ENCODE measurements at regions not wholly inside any gene's neighbourhood (a gene's known extent, or its start where the extent isn't known, plus 50 kb on each side); places are given as distances from the start of the nearest gene placed in this dataset.

GRCh38 chr9:7479300-7479699, 320.3 kb downstream of the DMAC1 start:
- H3K4me2 ChIP-seq (ENCODE audit: low read length), result no peak overlapping the region
- no peaks in the 10 kb centered on the region for H3K9me3 ChIP-seq (ENCODE audit: insufficient read depth, low read depth, low read length)
- H2BK12ac ChIP-seq (ENCODE audit: low read length), result no peak overlapping the region
- H3K27me3 ChIP-seq (ENCODE audit: insufficient read depth, low read length), result no peaks in the 10 kb centered on the region
- no peak overlapping the region for H2BK5ac ChIP-seq (ENCODE audit: low read depth, low read length, poor library complexity)
- no peaks in the 10 kb centered on the region for H3K36me3 ChIP-seq (ENCODE audit: control insufficient read depth in 1 of 2, insufficient read depth in 2 of 2, low read length in 2 of 2)
- H4K91ac ChIP-seq (ENCODE audit: low read depth, low read length), result no peak overlapping the region
- H2AFZ ChIP-seq (ENCODE audit: insufficient read depth, low read length, poor library complexity), result no peak overlapping the region
- no peak overlapping the region for H2AK5ac ChIP-seq (ENCODE audit: low read length)
- no peak overlapping the region for H3K23ac ChIP-seq (ENCODE audit: low read length)
- H3K4ac ChIP-seq (ENCODE audit: low read depth, low read length), result no peak overlapping the region
- H3K4me3 ChIP-seq (ENCODE audit: low read depth, low read length), result no peak overlapping the region
- no peak for DNase-seq
- no peaks in the 10 kb centered on the region for H3K79me2 ChIP-seq (ENCODE audit: control insufficient read depth, insufficient read depth, low read length, poor library complexity)
- no peak overlapping the region for H4K12ac ChIP-seq (ENCODE audit: low read depth, low read length)
- no peaks in the 10 kb centered on the region for H3K79me1 ChIP-seq (ENCODE audit: low read length)
- H3K4me1 ChIP-seq (ENCODE audit: control insufficient read depth in 1 of 2, insufficient read depth in 2 of 2, low read length in 2 of 2), result no peaks in the 10 kb centered on the region
- H4K8ac ChIP-seq (ENCODE audit: low read depth, low read length), result no peak overlapping the region
- no peak overlapping the region for H3K18ac ChIP-seq (ENCODE audit: low read length)
- no CpG with 5 or more reads among the region's 4 CpGs for WGBS (ENCODE audit: extremely low coverage, insufficient coverage, insufficient read length)
- no peak overlapping the region for H2BK120ac ChIP-seq (ENCODE audit: insufficient read depth, low read length, poor library complexity)
- H3K27ac ChIP-seq (ENCODE audit: low read depth, low read length), result no peak overlapping the region
- no peak overlapping the region for H3K9ac ChIP-seq (ENCODE audit: low read length)
- H3K14ac ChIP-seq (ENCODE audit: low read length), result no peak overlapping the region

DNA sequence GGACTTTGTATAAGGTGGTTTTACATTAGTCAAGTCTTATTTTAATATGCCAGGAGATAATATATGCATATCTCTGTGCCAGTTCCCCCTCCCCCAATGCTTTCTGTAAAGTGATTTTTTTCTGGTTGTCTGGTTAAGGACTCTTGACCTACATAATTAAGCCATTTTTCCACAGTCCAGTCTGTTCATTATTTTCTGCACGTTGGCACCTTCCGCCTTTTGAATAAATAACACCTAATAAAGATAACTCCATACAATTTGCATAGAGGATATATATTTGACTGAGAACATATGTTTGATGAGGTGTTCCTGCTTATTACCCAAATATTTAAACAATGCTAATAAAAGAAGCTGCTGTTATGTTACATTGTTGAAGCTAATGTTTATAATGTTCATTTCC, 320.9 kb downstream of the DMAC1 start:
- Histone ChIP-seq H3K79me2 (ENCODE audit: control insufficient read depth, insufficient read depth, low read length, poor library complexity) (no peaks in the 10 kb centered on the region), H2AK5ac (ENCODE audit: low read length) (no peak overlapping the region), H2BK12ac (ENCODE audit: low read length) (no peak overlapping the region), H3K27ac (ENCODE audit: low read depth, low read length) (no peak overlapping the region), H2AFZ (ENCODE audit: insufficient read depth, low read length, poor library complexity) (no peak overlapping the region), H3K4me2 (ENCODE audit: low read length) (no peak overlapping the region), H3K4me3 (ENCODE audit: low read depth, low read length) (no peak overlapping the region), H3K4ac (ENCODE audit: low read depth, low read length) (no peak overlapping the region), H4K8ac (ENCODE audit: low read depth, low read length) (no peak overlapping the region), H3K36me3 (ENCODE audit: control insufficient read depth in 1 of 2, insufficient read depth in 2 of 2, low read length in 2 of 2) (no peaks in the 10 kb centered on the region), H2BK5ac (ENCODE audit: low read depth, low read length, poor library complexity) (no peak overlapping the region), H2BK120ac (ENCODE audit: insufficient read depth, low read length, poor library complexity) (no peak overlapping the region), H3K18ac (ENCODE audit: low read length) (no peak overlapping the region), H3K27me3 (ENCODE audit: insufficient read depth, low read length) (no peaks in the 10 kb centered on the region), H3K9ac (ENCODE audit: low read length) (no peak overlapping the region), H4K91ac (ENCODE audit: low read depth, low read length) (no peak overlapping the region), H4K12ac (ENCODE audit: low read depth, low read length) (no peak overlapping the region), H3K23ac (ENCODE audit: low read length) (no peak overlapping the region), H3K14ac (ENCODE audit: low read length) (no peak overlapping the region), H3K9me3 (ENCODE audit: insufficient read depth, low read depth, low read length) (no peaks in the 10 kb centered on the region), H3K4me1 (ENCODE audit: control insufficient read depth in 1 of 2, insufficient read depth in 2 of 2, low read length in 2 of 2) (no peaks in the 10 kb centered on the region), H3K79me1 (ENCODE audit: low read length) (no peaks in the 10 kb centered on the region)
- no CpG with 5 or more reads among the region's 2 CpGs for WGBS (ENCODE audit: extremely low coverage, insufficient coverage, insufficient read length)
- no peak for DNase-seq

DNA sequence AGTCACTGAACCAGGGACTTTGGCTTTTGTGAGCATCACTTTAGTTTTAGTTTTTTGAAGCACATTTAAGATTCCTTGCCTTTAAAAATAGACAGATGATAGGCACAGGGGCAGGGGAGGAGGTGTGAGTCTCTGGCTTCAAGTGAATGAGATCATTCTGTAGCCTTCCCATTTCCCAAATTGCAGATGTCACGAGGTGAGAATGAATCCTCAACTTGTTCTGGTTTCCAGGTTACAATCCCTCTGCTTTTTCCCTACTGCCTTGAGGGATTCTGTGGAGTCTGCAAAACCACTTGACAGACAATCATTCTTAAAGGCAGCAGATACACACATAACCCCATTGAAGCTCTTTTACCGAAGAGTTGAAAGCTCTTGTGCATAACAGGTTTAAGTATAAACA, 332.4 kb downstream of the DMAC1 start:
- H2BK12ac ChIP-seq (ENCODE audit: low read length), result no peak overlapping the region
- no peaks in the 10 kb centered on the region for H3K4me1 ChIP-seq (ENCODE audit: control insufficient read depth in 1 of 2, insufficient read depth in 2 of 2, low read length in 2 of 2)
- no peak overlapping the region for H3K27ac ChIP-seq (ENCODE audit: low read depth, low read length)
- H3K4me3 ChIP-seq (ENCODE audit: low read depth, low read length), result no peak overlapping the region
- H3K79me2 ChIP-seq (ENCODE audit: control insufficient read depth, insufficient read depth, low read length, poor library complexity), result no peaks in the 10 kb centered on the region
- H2AFZ ChIP-seq (ENCODE audit: insufficient read depth, low read length, poor library complexity), result no peak overlapping the region
- no peak overlapping the region for H2AK5ac ChIP-seq (ENCODE audit: low read length)
- no peak overlapping the region for H2BK5ac ChIP-seq (ENCODE audit: low read depth, low read length, poor library complexity)
- H3K4ac ChIP-seq (ENCODE audit: low read depth, low read length), result no peak overlapping the region
- no peaks in the 10 kb centered on the region for H3K9me3 ChIP-seq (ENCODE audit: insufficient read depth, low read depth, low read length)
- H2BK120ac ChIP-seq (ENCODE audit: insufficient read depth, low read length, poor library complexity), result no peak overlapping the region
- H3K23ac ChIP-seq (ENCODE audit: low read length), result no peak overlapping the region
- no peak overlapping the region for H3K14ac ChIP-seq (ENCODE audit: low read length)
- no peak overlapping the region for H4K8ac ChIP-seq (ENCODE audit: low read depth, low read length)
- H3K18ac ChIP-seq (ENCODE audit: low read length), result no peak overlapping the region
- H3K79me1 ChIP-seq (ENCODE audit: low read length), result no peaks in the 10 kb centered on the region
- no peak overlapping the region for H3K9ac ChIP-seq (ENCODE audit: low read length)
- no peaks in the 10 kb centered on the region for H3K36me3 ChIP-seq (ENCODE audit: control insufficient read depth in 1 of 2, insufficient read depth in 2 of 2, low read length in 2 of 2)
- DNase-seq, result no peak
- H4K12ac ChIP-seq (ENCODE audit: low read depth, low read length), result no peak overlapping the region
- no CpG with 5 or more reads among the region's 2 CpGs for WGBS (ENCODE audit: extremely low coverage, insufficient coverage, insufficient read length)
- H3K27me3 ChIP-seq (ENCODE audit: insufficient read depth, low read length), result no peaks in the 10 kb centered on the region
- no peak overlapping the region for H4K91ac ChIP-seq (ENCODE audit: low read depth, low read length)
- no peak overlapping the region for H3K4me2 ChIP-seq (ENCODE audit: low read length)

GRCh38 chr9:7461791-7462190, 337.8 kb downstream of the DMAC1 start:
- WGBS (ENCODE audit: extremely low coverage, insufficient coverage, insufficient read length), result no CpG with 5 or more reads among the region's 4 CpGs
- H3K23ac ChIP-seq (ENCODE audit: low read length), result no peak overlapping the region
- H3K27ac ChIP-seq (ENCODE audit: low read depth, low read length), result no peak overlapping the region

More at GRCh38 chr9:7461791-7462190, 337.8 kb downstream of the DMAC1 start:
- DNase-seq, result no peak
- no peak overlapping the region for H3K14ac ChIP-seq (ENCODE audit: low read length)
- no peak overlapping the region for H3K18ac ChIP-seq (ENCODE audit: low read length)
- H3K4me3 ChIP-seq (ENCODE audit: low read depth, low read length), result no peak overlapping the region
- no peak overlapping the region for H2BK120ac ChIP-seq (ENCODE audit: insufficient read depth, low read length, poor library complexity)
- no peaks in the 10 kb centered on the region for H3K27me3 ChIP-seq (ENCODE audit: insufficient read depth, low read length)
- H4K91ac ChIP-seq (ENCODE audit: low read depth, low read length), result no peak overlapping the region
- no peaks in the 10 kb centered on the region for H3K79me1 ChIP-seq (ENCODE audit: low read length)
- H2BK5ac ChIP-seq (ENCODE audit: low read depth, low read length, poor library complexity), result no peak overlapping the region
- no peak overlapping the region for H4K8ac ChIP-seq (ENCODE audit: low read depth, low read length)
- H3K4me1 ChIP-seq (ENCODE audit: control insufficient read depth in 1 of 2, insufficient read depth in 2 of 2, low read length in 2 of 2), result no peaks in the 10 kb centered on the region
- H3K79me2 ChIP-seq (ENCODE audit: control insufficient read depth, insufficient read depth, low read length, poor library complexity), result no peaks in the 10 kb centered on the region
- no peak overlapping the region for H3K4ac ChIP-seq (ENCODE audit: low read depth, low read length)
- no peak overlapping the region for H2AFZ ChIP-seq (ENCODE audit: insufficient read depth, low read length, poor library complexity)
- H2BK12ac ChIP-seq (ENCODE audit: low read length), result no peak overlapping the region
- no peaks in the 10 kb centered on the region for H3K36me3 ChIP-seq (ENCODE audit: control insufficient read depth in 1 of 2, insufficient read depth in 2 of 2, low read length in 2 of 2)
- H3K4me2 ChIP-seq (ENCODE audit: low read length), result no peak overlapping the region
- no peak overlapping the region for H2AK5ac ChIP-seq (ENCODE audit: low read length)
- no peak overlapping the region for H3K9ac ChIP-seq (ENCODE audit: low read length)
- no peaks in the 10 kb centered on the region for H3K9me3 ChIP-seq (ENCODE audit: insufficient read depth, low read depth, low read length)
- H4K12ac ChIP-seq (ENCODE audit: low read depth, low read length), result no peak overlapping the region

Measured in trophoblast cell (in vitro differentiated cells and primary cell).